Progenitor cell of endocrine pancreas (in vitro differentiated cells): ENCODE measurements at regions not wholly inside any gene's neighbourhood (a gene's known extent, or its start where the extent isn't known, plus 50 kb on each side); places are given as distances from the start of the nearest gene placed in this dataset.

Experiments
- DNase-seq: peaks from one replicate; pipeline ENCODE4 v3.0.0; 2021; ENCODE audit warnings: low spot score; ENCODE audit not compliant: unreplicated experiment
- H3K27ac Mint-ChIP-seq: 2 replicates; pipeline ENCODE4 v1.8.0; 2021; ENCODE audit warnings: mild to moderate bottlenecking, moderate library complexity, mixed read lengths
- H3K27me3 Mint-ChIP-seq: 2 replicates; pipeline ENCODE4 v1.8.0; 2021; ENCODE audit warnings: mixed read lengths
- H3K36me3 Mint-ChIP-seq: 2 replicates; pipeline ENCODE4 v1.8.0; 2022; ENCODE audit warnings: mixed read lengths; ENCODE audit not compliant: insufficient read depth
- H3K4me1 Mint-ChIP-seq: 2 replicates; pipeline ENCODE4 v1.8.0; 2021; ENCODE audit warnings: low read depth, mixed read lengths
- H3K4me3 Mint-ChIP-seq: 2 replicates; pipeline ENCODE4 v1.8.0; 2021; ENCODE audit warnings: low read depth, mild to moderate bottlenecking, moderate library complexity, mixed read lengths
- H3K9me3 Mint-ChIP-seq: 2 replicates; pipeline ENCODE4 v1.8.0; 2021; ENCODE audit warnings: low read depth, mixed read lengths
- TF ChIP-seq, protein P1 (sequence below): fragments of 200-600 bp; sonication (generic); IDR thresholded peaks from one replicate; pipeline ENCODE4 v1.5.0; 2021; ENCODE audit warnings: antibody characterized with exemption, mild to moderate bottlenecking; ENCODE audit not compliant: unreplicated experiment

DNA sequence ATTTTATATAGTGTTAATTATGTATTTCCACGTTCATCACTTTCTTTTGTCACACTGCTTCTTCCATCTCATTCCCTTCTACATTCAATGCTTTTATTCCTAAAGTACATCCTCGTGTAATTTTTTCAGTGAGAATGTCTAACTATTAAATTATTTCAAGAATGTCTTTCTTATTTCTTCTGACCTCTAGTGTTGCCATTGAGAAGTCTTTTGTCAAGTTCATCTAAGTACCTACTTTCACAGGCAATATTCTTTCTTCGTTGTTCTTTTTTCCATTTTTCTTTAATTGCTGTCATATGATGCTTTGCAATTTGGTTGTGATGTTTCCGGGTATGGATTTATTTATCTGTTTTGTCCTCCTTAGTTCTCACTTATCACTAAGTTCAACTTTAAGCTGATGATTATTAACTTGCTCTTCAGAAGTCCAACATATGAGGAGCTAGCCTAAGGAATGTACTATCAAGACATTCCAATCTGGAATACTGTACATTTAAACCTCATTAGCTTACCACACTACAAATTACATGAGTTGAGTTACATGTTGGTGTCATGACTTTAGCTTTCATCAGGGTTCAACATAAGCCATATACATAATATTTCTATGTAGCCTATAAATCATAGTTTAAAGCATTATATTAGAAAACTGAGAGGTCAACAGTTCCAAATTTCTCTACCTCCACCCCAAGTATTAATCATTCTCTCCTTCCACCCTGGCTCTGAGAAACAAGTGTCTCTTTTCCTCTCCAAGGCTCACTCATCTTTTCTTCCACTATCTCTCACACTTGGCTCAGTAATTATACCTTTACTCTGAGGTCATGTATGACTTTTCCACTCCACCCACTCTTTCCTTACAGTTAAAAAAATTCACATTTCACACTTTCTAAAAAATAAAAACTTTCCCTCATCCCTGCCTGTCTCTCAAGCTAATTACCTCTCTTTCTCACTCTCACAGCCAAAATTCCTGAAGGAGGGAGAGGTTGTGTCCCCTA is 81.5 kb downstream of the COX18 start:
- H3K27ac Mint-ChIP-seq = no peak overlapping the region
- H3K27me3 Mint-ChIP-seq = no peaks in the 10 kb centered on the region
- H3K9me3 Mint-ChIP-seq = no peaks in the 10 kb centered on the region
- no peak for DNase-seq
- H3K4me3 Mint-ChIP-seq = no peak overlapping the region
- no peaks in the 10 kb centered on the region for H3K4me1 Mint-ChIP-seq
- TF ChIP-seq, protein P1, sequence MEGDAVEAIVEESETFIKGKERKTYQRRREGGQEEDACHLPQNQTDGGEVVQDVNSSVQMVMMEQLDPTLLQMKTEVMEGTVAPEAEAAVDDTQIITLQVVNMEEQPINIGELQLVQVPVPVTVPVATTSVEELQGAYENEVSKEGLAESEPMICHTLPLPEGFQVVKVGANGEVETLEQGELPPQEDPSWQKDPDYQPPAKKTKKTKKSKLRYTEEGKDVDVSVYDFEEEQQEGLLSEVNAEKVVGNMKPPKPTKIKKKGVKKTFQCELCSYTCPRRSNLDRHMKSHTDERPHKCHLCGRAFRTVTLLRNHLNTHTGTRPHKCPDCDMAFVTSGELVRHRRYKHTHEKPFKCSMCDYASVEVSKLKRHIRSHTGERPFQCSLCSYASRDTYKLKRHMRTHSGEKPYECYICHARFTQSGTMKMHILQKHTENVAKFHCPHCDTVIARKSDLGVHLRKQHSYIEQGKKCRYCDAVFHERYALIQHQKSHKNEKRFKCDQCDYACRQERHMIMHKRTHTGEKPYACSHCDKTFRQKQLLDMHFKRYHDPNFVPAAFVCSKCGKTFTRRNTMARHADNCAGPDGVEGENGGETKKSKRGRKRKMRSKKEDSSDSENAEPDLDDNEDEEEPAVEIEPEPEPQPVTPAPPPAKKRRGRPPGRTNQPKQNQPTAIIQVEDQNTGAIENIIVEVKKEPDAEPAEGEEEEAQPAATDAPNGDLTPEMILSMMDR = no peak
- no peaks in the 10 kb centered on the region for H3K36me3 Mint-ChIP-seq

DNA sequence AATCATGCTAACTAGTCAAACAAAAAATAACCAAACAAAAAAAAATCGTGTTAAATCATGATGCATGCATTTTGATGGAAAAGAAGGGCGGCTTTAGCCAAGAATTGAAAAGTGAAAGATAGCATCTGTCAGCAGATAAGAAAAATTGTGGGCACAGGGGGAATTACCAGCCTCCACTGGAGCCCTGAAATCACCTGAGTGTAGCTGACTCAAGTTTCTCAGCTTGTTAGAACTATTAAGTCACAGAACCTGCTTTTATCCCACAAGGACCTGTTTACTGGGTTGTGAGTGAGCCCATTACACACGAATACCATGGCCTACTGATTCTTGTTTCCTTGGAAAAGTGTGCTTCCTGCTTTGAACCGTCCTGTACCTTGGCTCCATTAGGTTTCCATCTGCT is 85.2 kb downstream of the COX18 start:
- H3K4me3 Mint-ChIP-seq = no peak overlapping the region
- no peak overlapping the region for H3K27ac Mint-ChIP-seq
- TF ChIP-seq, protein P1 = no peak
- H3K9me3 Mint-ChIP-seq = no peaks in the 10 kb centered on the region
- no peaks in the 10 kb centered on the region for H3K4me1 Mint-ChIP-seq
- no peak for DNase-seq
- no peaks in the 10 kb centered on the region for H3K27me3 Mint-ChIP-seq
- H3K36me3 Mint-ChIP-seq = no peaks in the 10 kb centered on the region

DNA sequence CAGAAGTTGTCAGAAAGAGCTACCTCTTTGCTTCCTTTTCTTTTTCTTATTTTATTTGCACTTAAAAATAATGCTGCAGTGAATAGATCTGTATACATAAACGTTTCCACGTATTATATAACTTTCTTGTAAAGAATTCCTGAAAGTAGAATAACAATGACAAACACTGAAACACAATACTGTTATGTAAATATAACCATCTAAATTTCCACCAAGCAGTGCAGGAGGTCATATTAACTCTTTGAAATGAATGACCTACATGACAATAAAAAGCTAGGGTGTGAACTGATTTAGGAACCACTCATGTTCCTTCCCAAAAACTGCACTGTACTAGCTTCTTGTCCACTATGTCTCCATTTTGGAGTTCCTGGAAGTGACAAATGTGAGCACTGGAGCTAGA is 85.8 kb downstream of the COX18 start:
- Mint-ChIP-seq H3K4me3 (no peak overlapping the region), H3K27ac (no peak overlapping the region), H3K27me3 (no peaks in the 10 kb centered on the region), H3K9me3 (no peaks in the 10 kb centered on the region), H3K4me1 (no peaks in the 10 kb centered on the region), H3K36me3 (no peaks in the 10 kb centered on the region)
- TF ChIP-seq, protein P1 = no peak
- no peak for DNase-seq

DNA sequence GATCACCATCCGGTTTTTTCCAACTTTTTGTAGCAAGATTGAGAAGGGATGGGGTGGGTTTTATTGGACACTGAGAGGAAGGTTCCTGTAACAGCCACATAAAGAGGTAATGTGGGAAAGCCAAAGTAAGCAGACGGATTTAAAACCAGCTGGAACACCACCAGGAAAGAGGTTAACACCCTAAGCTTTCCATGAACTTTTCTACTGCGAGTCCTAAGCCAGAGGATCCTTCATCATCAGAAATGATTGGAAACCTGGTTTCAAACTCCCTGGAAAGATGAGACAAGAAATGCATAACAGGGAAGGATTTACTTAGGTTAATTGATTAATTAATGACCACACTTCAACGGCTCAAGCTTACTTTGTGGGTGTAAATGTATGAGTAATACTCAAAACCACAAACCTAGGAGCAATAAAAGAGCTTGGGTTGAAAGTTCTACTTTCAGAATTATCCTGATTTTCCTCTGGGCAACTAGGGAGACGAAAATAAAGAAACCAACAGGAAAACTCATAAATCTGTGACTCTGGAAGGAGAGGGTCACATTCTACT is 91.5 kb downstream of the COX18 start:
- H3K4me1 Mint-ChIP-seq = no peaks in the 10 kb centered on the region

DNA sequence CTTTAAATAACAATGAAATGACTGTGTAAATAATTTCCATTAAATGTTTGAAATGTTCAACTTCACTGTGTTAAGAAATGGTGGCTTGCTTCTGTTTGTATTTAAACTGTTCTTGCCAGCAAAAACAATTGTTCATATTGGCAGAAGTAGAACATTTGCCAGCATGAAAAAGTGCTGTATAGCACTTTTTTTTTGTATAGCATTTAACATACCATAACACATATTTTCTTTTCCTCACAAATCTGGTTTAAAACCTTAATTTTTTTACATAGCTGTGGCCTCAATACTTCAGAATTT is 94.1 kb downstream of the COX18 start:
- TF ChIP-seq, protein P1 = no peak
- no peak for DNase-seq
- H3K4me1 Mint-ChIP-seq = no peaks in the 10 kb centered on the region
- H3K4me3 Mint-ChIP-seq = no peak overlapping the region
- H3K27ac Mint-ChIP-seq = no peak overlapping the region
- no peaks in the 10 kb centered on the region for H3K27me3 Mint-ChIP-seq
- no peaks in the 10 kb centered on the region for H3K9me3 Mint-ChIP-seq
- no peaks in the 10 kb centered on the region for H3K36me3 Mint-ChIP-seq

More for the DNA sequence above, 91.5 kb downstream of the COX18 start:
- Mint-ChIP-seq H3K27ac (no peak overlapping the region), H3K9me3 (no peaks in the 10 kb centered on the region), H3K36me3 (no peaks in the 10 kb centered on the region), H3K27me3 (no peaks in the 10 kb centered on the region), H3K4me3 (no peak overlapping the region)
- no peak for DNase-seq
- TF ChIP-seq, protein P1 = no peak
